Anterior cingulate cortex (tissue), 58 donors: ENCODE measurements at regions not wholly inside any gene's neighbourhood (a gene's known extent, or its start where the extent isn't known, plus 50 kb on each side); places are given as distances from the start of the nearest gene placed in this dataset.
"Not testable (repeated sequence)": the region's sequence is repeated elsewhere in the genome, so short reads cannot be mapped to it uniquely, and the experiment has no call there.

Source experiments
- DNase-seq, 58 donors: peaks; one replicate each; lab custom pipeline; 2025; lab: John Stamatoyannopoulos, UW

DNA sequence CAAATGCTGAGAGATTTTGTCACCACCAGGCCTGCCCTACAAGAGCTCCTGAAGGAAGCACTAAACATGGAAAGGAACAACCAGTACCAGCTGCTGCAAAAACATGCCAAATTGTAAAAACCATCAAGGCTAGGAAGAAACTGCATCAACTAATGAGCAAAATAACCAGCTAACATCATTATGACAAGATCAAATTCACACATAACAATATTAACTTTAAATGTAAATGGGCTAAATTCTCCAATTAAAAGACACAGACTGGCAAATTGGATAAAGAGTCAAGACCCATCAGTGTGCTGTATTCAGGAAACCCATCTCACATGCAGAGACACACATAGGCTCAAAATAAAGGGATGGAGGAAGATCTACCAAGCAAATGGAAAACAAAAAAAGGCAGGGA is 222.8 kb upstream of the CCL2 start:
- not testable (repeated sequence) for DNase-seq

DNA sequence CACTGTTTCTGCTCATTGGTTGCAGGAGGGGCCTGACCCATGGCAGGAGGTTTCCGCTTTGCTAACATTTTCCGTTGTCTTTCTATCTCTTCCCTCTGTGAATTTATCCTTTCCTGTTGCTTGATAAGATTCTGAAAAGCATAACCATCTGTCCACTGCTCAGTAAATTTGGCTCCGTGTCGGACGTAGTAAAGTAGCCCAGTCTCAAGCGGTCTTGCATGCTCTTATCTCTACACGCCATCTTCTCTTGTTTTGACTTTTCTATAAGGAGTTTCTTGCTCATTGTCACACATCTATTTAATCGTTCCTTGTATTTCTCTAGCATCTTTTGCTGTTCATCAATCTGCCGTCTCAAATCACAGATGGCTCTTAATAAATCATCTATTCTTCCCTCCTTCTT is 216.3 kb upstream of the CCL2 start:
- DNase-seq, result not testable (repeated sequence)

DNA sequence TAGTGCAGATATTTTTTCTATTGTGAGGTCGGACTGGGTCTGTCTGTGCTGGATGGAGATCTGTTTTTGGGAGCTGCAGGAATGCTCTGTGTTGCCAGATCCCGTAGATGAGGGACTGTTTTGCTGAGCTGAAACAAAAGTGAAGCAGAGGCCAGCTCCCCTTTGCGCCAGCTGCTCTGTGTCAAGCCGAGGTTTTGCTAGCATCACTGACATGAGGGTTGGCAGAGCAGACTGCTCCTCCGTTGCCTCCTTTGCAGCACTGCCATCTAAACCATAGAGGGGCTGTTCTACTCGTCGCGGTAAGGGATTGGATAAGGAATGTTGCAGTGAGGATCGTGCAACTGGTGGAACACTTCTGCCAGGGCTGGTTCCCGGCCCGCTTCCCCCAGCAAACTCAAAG is 215.9 kb upstream of the CCL2 start:
- DNase-seq, result not testable (repeated sequence)

DNA sequence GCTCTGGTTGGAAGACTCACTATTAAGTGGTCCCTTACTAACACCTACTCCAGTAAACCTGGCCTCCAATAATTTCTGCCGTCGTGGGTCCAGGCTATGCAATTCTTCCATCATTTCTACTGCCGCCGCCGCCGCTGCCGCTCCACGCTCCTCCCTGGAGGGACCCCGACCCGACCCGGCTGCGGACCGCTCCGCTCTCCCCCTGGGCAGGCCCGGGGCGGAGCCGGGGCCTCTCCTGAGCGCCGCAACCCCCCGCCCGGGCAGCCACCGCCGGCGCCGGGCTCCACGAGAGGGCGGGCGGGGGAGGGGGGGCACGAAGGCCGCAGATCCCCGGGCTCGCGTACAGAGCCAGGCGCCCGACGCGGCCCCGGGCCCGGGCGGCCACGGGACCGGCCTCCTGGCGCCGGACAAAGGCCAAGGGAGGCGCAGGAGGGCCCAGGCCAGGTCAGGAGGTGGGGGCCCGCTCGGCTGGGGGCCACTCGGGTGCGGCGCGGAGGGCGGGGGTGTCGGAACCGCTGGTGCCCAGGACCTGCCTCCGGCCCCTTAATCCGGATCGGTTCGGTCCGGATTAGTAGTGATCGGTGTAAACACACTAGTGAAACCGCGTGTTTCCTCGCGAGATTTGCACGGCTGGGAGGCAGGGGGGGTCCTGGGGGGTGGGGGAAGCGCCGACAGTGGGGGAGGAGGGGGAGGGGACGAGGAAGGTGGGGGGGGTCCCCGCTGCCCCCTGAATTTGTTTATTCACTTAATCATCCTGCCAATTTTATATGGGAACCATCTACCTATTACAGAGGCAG is 215.1 kb upstream of the CCL2 start:
- DNase-seq, result not testable (repeated sequence)

DNA sequence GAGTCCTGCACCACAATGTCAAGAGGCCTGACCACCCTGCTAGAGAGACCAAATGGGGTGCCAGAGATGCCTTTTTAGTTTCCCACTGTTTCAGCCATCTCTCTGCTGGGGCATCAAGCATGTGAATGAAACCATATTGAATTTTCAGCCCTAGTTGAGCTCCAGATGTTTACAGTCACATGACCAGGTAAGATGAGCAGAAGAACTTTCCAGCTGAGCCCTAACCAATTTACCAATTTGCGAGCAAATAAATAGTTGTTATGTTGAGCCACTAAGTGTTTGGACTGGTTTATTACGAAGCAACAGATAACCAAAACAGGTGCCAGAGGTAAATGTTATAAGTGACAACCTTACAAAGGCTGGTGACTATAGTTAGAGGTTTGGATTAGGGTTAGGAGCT is 209.1 kb upstream of the CCL2 start:
- no peak for DNase-seq

DNA sequence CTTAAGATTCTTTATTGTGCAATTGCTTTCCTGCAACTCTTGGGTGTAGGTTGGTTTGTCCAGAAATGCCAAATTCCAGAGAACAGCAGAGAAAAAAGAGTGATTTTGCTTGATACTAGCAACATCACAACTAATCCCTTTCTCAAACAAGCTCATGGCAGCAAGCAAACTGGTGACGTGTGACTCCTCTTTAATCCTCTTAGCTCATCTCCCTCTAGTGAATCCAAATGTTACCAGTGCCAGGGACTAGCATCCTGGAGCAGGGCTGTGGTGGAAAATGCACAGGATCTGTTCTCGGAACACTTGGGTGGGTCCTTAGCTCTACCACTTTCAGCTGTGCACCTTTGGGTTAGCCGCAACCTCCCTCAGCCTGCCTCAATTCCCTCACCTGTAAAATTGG is 204.0 kb upstream of the CCL2 start:
- peak in 1 of 58 donors; percentile 13 for DNase-seq

DNA sequence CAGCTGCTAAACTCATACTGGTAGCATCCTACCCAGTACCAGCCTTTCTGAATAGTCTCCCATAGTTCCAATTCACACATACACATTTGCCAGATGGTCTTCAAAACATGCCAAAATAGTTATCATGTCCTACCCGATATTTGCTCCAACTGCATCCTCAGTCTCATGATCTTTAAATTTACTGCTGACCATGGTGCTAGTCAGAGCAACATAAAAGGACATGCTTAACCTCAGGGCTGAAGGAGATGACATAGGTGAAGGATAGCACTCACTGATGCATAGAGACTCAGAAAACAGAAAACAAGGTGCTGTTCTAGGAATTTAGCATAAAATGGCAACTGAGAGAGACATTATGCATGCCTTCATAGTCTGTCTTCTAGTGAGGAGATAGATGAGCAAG is 200.6 kb upstream of the CCL2 start:
- DNase-seq, result no peak

DNA sequence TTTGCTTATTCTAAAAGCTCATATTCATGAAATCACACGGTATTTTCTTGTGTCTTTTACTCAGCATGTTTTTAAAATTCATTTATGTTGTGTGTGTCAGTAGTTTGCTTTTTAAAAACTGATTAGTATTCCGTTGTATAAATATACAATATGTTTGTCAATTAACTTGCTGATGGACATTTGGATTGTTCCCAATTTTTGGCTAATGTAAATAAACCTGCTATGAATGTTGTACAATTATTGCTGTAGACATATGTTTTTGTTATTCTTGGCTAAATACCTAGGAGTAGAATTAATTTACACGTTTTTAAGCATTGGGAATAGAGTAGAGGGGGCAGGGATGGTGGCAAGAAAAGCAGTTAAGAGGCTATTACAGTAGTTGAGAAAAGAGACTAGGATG is 199.5 kb upstream of the CCL2 start:
- no peak for DNase-seq

DNA sequence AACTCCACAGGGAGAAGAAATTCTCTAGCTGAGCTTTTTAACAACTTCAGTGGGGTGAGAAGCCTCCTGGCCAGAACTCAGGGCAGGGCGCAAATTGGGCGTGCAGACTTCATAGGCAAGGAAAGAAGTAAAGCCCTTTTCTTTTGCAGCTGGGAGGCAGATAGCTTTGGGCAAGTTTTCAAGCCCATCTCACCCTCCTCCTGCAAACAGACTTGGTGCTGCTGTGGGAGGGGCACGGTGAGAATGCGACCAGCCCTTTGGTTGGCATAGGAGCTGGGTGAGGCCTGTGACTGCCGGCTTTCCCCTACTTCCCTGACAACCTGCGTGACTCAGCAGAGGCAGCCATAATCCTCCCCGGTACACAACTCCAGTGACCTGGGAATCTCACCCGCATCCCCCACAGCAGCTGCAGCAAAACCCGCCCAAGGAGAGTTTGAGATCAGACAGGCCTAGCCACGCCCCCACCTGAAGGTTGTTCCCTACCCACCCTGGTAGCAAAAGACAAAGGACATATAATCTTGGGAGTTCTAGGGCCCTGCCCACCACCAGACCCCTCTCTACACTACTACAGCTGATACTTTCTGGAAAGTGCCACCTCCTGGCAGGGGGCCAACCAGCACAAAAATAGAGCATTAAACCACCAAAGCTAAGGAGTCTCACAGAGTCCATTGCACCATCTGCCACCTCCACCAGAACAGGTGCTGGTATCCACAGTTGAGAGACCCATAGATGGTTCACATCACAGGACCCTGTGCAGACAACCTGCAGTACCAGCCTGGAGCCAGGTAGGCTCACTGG is 195.5 kb upstream of the CCL2 start:
- no peak for DNase-seq

DNA sequence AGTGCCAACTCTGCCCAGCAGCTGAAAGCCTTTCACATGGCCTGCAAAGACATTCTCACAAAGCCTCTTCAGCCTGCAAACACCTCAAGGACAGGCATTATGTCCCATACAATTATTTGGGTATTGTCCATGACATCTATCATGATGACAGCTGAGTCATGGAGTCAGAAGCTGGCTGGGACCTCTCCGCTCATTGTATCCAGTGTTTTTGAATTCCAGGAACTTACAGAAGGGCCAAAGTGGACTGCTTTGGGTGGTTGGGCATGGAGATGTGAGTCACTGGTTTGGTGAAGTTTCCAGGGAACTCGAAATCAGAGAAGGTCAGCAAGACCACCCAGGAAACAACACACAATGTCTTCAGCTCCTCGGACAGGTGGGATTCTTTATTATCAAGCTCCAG is 188.6 kb upstream of the CCL2 start:
- no peak for DNase-seq

DNA sequence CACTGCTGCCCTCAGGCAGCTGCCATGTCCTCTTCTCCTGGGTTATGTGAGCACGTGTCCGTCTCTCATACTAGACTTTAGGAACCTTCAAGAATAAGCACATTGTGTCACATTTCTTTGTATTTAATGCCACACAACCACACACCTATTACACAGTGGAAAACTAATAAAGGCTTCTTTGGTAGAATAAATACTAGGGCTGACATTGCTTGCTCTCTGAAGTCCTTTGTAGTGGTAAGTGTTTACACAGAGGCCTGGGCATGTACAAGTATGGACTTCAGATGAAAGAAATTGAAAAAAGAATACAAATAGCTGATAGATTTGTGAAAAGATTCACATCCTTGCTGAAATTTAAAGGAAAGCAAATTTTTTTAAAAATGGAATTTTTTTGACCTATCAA is 188.1 kb upstream of the CCL2 start:
- DNase-seq, result no peak

DNA sequence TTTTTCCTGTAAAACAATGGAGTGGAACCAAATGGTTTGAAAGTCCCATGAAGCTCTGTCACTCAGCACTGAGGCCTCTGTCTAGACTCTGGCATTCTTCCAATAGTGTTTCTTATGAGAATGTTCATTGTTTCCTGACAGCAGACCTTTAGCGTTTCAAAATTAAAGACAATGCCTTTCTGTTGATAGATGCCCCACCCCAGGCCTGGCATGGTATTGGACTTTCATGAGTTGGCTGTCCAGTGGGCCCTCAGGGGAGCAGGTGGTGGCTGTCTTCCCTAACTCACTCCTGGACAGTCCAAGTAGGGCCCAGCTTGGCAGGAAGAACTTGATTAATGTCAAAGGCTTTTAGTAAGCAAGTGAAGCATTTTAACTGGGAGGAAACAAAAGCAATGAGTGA is 186.5 kb upstream of the CCL2 start:
- peak in 11 of 58 donors; percentile 6 to 46 (median 15) for DNase-seq

DNA sequence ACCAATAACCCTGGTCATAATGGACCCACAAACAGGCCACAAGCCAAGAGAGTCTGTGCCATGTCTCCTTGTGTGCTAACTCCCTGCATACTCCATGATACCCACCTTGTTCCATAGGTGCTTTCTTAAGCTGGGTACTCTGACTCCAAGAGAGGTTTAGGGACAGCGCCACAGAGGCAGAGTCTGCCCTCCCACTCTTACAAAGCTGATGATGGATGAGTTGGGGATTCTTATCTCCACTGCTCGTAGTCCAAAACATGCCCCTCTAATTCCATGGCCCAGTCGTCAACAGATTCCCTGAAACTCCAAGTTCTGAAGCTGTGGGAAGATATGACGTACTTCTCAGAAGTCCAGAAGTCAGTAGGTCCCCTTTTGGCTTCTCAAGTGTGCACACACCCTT is 184.4 kb upstream of the CCL2 start:
- DNase-seq, result no peak

DNA sequence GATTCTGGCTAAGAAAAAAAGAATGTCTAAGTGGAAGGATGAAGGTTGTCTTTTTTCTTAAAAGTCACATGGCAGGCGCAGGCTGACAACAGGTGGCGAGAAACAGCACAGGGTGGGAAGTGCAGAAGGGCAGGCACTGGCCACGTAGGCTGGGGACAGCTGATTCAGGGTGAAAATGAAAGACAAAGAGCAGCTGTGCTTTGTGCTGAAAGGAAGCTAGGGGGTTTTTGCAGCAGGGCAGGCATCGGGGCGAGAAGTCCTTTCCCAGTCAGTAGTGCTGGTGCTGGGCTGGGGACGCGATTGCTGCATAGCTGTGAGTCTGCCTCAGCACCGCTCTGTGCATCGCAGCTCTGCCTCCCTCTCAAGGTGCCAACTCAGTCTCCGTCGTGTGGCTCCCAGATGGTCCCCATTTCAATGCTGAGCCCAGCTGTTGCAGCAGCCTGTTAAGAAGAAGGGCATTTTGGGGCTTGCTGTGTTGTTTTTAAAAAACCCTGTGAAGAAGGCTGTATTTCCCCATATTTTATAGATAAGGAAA is 183.1 kb upstream of the CCL2 start:
- no peak for DNase-seq

DNA sequence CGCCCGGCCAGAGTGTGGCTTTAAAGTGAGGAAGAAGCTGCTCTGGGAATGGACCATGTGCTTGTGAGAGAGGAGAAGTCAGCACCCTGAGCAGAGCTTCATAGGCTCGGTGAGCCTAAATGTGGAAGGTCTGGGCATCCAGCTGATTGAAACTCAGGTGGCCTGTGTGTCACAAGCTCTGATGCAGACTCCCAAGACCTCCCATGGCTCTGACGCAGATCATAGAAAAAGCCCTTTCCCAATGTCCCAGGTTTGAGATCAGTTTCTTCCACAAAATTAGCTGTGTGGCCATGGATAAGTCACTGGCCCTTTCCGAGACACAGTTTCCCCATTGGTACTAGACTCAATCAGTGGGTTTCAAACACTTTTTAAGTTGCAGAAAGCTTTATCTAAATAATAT is 180.0 kb upstream of the CCL2 start:
- DNase-seq, result no peak

DNA sequence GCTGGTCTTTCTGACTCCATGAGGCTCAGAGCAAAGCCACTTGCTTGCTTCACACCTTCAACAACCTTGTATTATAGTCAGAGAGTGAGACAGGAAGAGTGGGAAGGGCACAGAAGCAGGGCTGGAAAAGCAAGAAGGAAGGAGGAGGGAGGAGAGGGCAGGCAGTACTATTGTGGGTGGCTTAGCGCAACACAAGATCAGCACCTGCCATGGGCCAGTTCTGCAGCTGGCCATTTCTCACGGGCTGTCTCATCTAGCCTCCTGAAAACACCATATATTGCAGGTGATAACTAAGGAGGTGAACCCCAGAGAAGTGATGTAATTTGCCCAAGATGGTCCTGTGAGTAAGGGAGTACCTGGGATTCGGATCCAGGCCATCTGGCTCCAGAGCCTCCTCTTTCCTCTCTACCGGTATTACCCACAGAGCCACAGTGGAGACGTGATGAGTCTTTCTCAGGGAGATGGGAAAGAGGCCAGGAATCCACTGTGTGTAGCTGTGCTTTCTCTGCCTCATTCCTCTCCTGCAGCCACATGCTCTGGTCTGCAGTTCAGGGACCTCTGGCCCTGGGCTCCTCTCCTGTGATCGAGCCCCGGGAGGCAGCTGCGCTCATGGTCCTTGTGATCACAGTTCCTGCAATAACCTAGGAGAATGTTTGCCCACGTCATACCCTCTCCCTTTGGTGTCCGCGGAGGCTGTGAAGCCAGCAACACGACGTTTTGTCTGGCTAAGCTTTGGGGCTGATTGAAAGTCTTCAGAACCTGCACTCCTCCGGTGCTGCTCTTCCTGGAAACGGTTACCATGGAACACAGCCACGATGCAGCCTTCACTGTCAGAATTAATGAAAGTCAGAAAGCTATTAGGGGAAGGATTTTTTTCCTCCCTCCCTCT is 178.1 kb upstream of the CCL2 start:
- DNase-seq, result peak in 19 of 58 donors; percentile 5 to 60 (median 27)

DNA sequence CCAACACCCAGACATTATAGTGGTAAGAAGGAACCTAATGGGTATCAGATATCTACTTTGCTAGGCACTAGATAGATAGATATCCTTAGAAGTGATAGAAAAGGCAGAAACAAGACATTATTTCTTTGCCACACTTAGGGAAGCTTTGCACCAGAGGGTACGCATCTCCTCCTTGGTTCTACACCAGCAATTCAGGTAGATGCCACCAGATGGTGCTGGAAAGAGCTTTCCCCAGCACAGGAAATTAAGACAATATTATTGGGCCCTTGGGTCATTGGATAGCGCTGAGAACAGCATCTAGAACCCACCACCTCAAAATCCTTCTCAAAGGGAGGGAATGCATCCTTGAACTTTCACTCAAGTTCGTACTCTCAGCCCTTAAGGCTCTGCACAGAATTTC is 173.8 kb upstream of the CCL2 start:
- DNase-seq, result no peak

DNA sequence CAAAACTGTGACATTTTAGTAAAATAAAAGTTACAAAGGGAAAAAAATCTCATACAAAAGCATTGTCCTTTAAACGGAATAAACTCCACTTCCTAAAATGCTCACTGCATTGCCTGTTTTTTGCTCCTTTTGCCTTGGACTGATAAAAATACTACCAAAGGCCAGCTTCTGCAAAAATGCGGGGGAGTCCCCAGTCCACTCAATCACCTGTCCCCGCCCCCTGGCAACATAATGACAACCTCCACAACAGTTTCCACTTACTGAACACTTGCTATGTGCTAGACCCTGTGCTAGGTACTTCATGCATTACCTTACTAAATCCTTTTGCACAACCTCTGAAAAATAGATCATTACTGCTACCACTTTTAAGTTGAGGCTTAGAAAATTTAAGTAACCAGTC is 172.7 kb upstream of the CCL2 start:
- DNase-seq, result no peak

DNA sequence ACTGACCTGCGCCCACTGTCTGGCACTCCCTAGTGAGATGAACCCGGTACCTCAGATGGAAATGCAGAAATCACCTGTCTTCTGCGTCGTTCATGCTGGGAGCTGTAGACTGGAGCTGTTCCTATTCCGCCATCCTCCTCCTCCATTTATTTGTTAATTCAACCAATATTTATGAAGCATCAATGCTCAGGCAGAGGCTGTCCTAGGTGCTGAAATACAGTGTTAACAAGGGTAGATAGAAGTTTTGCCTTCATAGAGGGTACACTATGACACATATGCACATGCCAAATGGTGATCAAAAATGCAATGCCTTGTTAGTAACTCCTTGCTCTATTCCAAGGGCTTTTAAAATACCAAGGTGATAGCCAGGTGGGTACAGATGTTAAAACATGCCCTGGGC is 166.0 kb upstream of the CCL2 start:
- not testable (repeated sequence) for DNase-seq

DNA sequence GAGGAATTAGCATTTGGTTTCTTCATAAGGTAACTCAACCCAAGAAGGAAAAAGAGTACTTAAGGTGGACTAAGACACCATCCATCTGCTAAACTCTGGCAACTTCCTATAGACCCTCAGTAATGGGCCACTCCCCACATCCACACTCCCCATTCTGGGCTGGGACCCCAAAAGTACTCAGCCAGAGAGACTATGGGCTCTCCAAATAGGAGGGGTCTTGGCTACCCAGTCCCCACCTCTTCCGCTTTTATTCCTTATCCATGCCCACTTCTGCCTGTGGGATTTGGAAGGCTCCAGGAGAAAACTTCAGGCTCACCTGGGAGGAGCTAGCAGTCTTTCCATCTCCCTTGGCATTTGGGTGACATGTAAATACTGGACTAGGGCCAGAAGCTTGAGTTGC is 164.5 kb upstream of the CCL2 start:
- DNase-seq, result no peak

DNA sequence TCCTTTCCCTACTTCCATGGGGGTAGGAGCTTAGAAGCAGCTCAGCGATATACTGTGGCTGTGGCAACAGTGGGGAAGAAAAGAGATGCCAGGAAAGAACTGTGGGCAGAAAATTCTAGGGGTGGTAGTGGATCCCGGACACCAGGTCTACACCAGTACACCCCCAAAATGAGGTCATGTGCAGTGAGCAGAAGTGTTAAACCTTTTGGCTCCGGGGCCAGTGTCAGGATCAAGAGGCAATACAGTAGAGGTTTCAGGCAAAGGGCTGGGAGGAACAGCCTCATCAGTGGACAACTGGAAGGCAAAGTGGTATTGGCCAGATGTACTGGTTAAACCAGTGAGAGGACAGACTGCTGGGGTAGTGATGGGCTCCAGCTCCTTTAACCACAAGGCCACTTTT is 163.1 kb upstream of the CCL2 start:
- no peak for DNase-seq
